H9 (cell line): ENCODE measurements at regions not wholly inside any gene's neighbourhood (a gene's known extent, or its start where the extent isn't known, plus 50 kb on each side); places are given as distances from the start of the nearest gene placed in this dataset.

Experiments
- DNase-seq: peaks from one replicate; pipeline ENCODE4 v3.0.0-alpha.2; 2017
- H2AFZ ChIP-seq: one replicate; pipeline ENCODE4 v1.6.1; 2013; ENCODE audit warnings: mild to moderate bottlenecking, low read length, control low read depth, moderate library complexity
- H2AK5ac ChIP-seq: 2 replicates; pipeline ENCODE4 v1.6.1; 2013; ENCODE audit warnings: low read length, control low read depth, mixed read lengths; ENCODE audit not compliant: insufficient read length
- H2BK120ac ChIP-seq: one replicate; pipeline ENCODE4 v1.6.1; 2013; ENCODE audit warnings: low read depth, mild to moderate bottlenecking, low read length, control low read depth, inconsistent platforms; ENCODE audit not compliant: poor library complexity, severe bottlenecking
- H2BK12ac ChIP-seq: 2 replicates; pipeline ENCODE4 v1.6.1; 2013; ENCODE audit warnings: low read length, control low read depth, mixed read lengths, low read depth; ENCODE audit not compliant: insufficient read length
- H2BK15ac ChIP-seq: 2 replicates; pipeline ENCODE4 v1.6.1; 2013; ENCODE audit warnings: low read depth, low read length, control low read depth
- H2BK20ac ChIP-seq: one replicate; pipeline ENCODE4 v1.6.1; 2013; ENCODE audit warnings: low read depth, mild to moderate bottlenecking, low read length, control low read depth, inconsistent platforms; ENCODE audit not compliant: poor library complexity, severe bottlenecking
- H2BK5ac ChIP-seq: 2 replicates; pipeline ENCODE4 v1.6.1; 2013; ENCODE audit warnings: low read length, control low read depth, mixed read lengths; ENCODE audit not compliant: insufficient read length
- H3K14ac ChIP-seq: 2 replicates; pipeline ENCODE4 v1.6.1; 2013; ENCODE audit warnings: low read length, control low read depth; ENCODE audit not compliant: insufficient read depth
- H3K18ac ChIP-seq: 2 replicates; pipeline ENCODE4 v1.6.1; 2013; ENCODE audit warnings: low read depth, mild to moderate bottlenecking, mixed read lengths, low read length, control low read depth; ENCODE audit not compliant: insufficient read length
- H3K23ac ChIP-seq: 2 replicates; pipeline ENCODE4 v1.6.1; 2013; ENCODE audit warnings: low read length, control low read depth, mixed read lengths, low read depth; ENCODE audit not compliant: insufficient read length
- H3K23me2 ChIP-seq: 2 replicates; pipeline ENCODE4 v1.6.1; 2013; ENCODE audit warnings: low read depth, mild to moderate bottlenecking, mixed read lengths, low read length, control low read depth; ENCODE audit not compliant: insufficient read length, poor library complexity, severe bottlenecking
- H3K27ac ChIP-seq: 2 replicates; pipeline ENCODE4 v1.5.1; 2013; ENCODE audit warnings: low read length, control low read depth, mixed read lengths, low read depth; ENCODE audit not compliant: insufficient read length
- H3K27me3 ChIP-seq: 2 replicates; pipeline ENCODE4 v1.6.1; 2013; ENCODE audit warnings: low read length, control low read depth, inconsistent platforms; ENCODE audit not compliant: insufficient read depth
- H3K4ac ChIP-seq: 2 replicates; pipeline ENCODE4 v1.6.1; 2013; ENCODE audit warnings: low read depth, mild to moderate bottlenecking, control low read depth, inconsistent platforms, low read length, moderate library complexity
- H3K4me1 ChIP-seq: 2 replicates; pipeline ENCODE4 v1.6.1; 2013; ENCODE audit warnings: low read length, control low read depth, inconsistent platforms; ENCODE audit not compliant: insufficient read depth
- H3K4me2 ChIP-seq: 2 replicates; pipeline ENCODE4 v1.6.1; 2013; ENCODE audit warnings: low read length, control low read depth, mixed read lengths; ENCODE audit not compliant: insufficient read length, insufficient read depth
- H3K56ac ChIP-seq: 2 replicates; pipeline ENCODE4 v1.6.1; 2013; ENCODE audit warnings: low read depth, mild to moderate bottlenecking, mixed read lengths, low read length, control low read depth; ENCODE audit not compliant: insufficient read length
- H3K79me1 ChIP-seq: 2 replicates; pipeline ENCODE4 v1.6.1; 2013; ENCODE audit warnings: low read depth, mild to moderate bottlenecking, moderate library complexity, low read length, control low read depth, inconsistent platforms; ENCODE audit not compliant: insufficient read depth, poor library complexity, severe bottlenecking
- H3K79me2 ChIP-seq: 2 replicates; pipeline ENCODE4 v1.6.1; 2013; ENCODE audit warnings: low read length, control low read depth, inconsistent platforms; ENCODE audit not compliant: insufficient read depth
- H3K9ac ChIP-seq: 2 replicates; pipeline ENCODE4 v1.6.1; 2013; ENCODE audit warnings: low read length, control low read depth, mixed read lengths; ENCODE audit not compliant: insufficient read length; ENCODE audit errors: extremely low read depth
- H3K9me3 ChIP-seq: one replicate; pipeline ENCODE4 v1.6.1; 2013; ENCODE audit warnings: low read depth, low read length, inconsistent platforms; ENCODE audit not compliant: control insufficient read depth
- H3T11ph ChIP-seq: one replicate; pipeline ENCODE4 v1.6.1; 2013; ENCODE audit warnings: mild to moderate bottlenecking, low read length, control low read depth, inconsistent platforms
- H4K20me1 ChIP-seq: one replicate; pipeline ENCODE4 v1.6.1; 2013; ENCODE audit not compliant: control insufficient read depth, insufficient read length, insufficient read depth
- H4K5ac ChIP-seq: 2 replicates; pipeline ENCODE4 v1.6.1; 2013; ENCODE audit warnings: low read depth, mild to moderate bottlenecking, mixed read lengths, low read length, control low read depth; ENCODE audit not compliant: insufficient read length
- H4K8ac ChIP-seq: replicated peaks from 2 replicates; pipeline ENCODE4 v1.6.1; 2013; ENCODE audit warnings: low read length, control low read depth, mixed read lengths, low read depth; ENCODE audit not compliant: insufficient read length
- H4K91ac ChIP-seq: 2 replicates; pipeline ENCODE4 v1.6.1; 2013; ENCODE audit warnings: low read depth, mild to moderate bottlenecking, moderate library complexity, mixed read lengths, low read length, control low read depth; ENCODE audit not compliant: insufficient read length
- H3K27ac Mint-ChIP-seq, 3 experiments: 2 replicates in 2 of 3; 3 replicates in 1 of 3; pipeline ENCODE4 v1.8.0; 2020 to 2021; ENCODE audit warnings: mixed read lengths in 3 of 3, mild to moderate bottlenecking in 1 of 3, moderate library complexity in 1 of 3
- H3K27me3 Mint-ChIP-seq: 2 replicates; pipeline ENCODE4 v1.8.0; 2021; ENCODE audit warnings: low read depth, mild to moderate bottlenecking, moderate library complexity, mixed read lengths
- H3K36me3 Mint-ChIP-seq, 3 experiments: 2 replicates in 2 of 3; 3 replicates in 1 of 3; pipeline ENCODE4 v1.8.0; 2020 to 2021; ENCODE audit warnings: low read depth in 3 of 3, mixed read lengths in 3 of 3; ENCODE audit not compliant: insufficient read depth in 1 of 3
- H3K4me1 Mint-ChIP-seq, 2 experiments: 2 replicates each; pipeline ENCODE4 v1.8.0; 2020; ENCODE audit warnings: mixed read lengths in 2 of 2
- H3K4me3 Mint-ChIP-seq, 2 experiments: 2 replicates in 1 of 2; 3 replicates in 1 of 2; pipeline ENCODE4 v1.8.0; 2020 to 2021; ENCODE audit warnings: mild to moderate bottlenecking in 2 of 2, mixed read lengths in 2 of 2, moderate library complexity in 1 of 2
- H3K9me3 Mint-ChIP-seq, 2 experiments: 2 replicates in 1 of 2; 3 replicates in 1 of 2; pipeline ENCODE4 v1.8.0; 2020; ENCODE audit warnings: mild to moderate bottlenecking in 2 of 2, mixed read lengths in 2 of 2, moderate library complexity in 1 of 2
- CTCF ChIP-seq: fragments of 200-600 bp; sonication (generic); conservative IDR thresholded peaks from 3 replicates; pipeline ENCODE4 v1.8.0; 2021; ENCODE audit warnings: antibody characterized with exemption, mild to moderate bottlenecking
- WGBS: extraction: QIAGEN DNeasy Blood & Tissue Kit; methylation state at CpG from one replicate; pipeline ENCODE4 v1.1.7; 2013; ENCODE audit warnings: missing lambda C conversion rate, low lambda C conversion rate, mixed read lengths; ENCODE audit not compliant: insufficient read length; ENCODE audit errors: extremely low coverage; 5-methylcytosine and 5-hydroxymethylcytosine counted together

GRCh38 chr2:23065936-23066335 is 319.0 kb upstream of the KLHL29 start:
- Histone ChIP-seq H4K91ac (no peak overlapping the region), H3K23ac (no peak overlapping the region), H3K23me2 (no peaks in the 10 kb centered on the region), H3K79me1 (no peaks in the 10 kb centered on the region), H3K9me3 (no peaks in the 10 kb centered on the region), H3K27ac (no peak overlapping the region), H3K4me1 (no peaks in the 10 kb centered on the region), H2AFZ (no peak overlapping the region), H4K20me1 (no peaks in the 10 kb centered on the region), H2BK20ac (no peak overlapping the region), H3K14ac (no peak overlapping the region), H3K9ac (no peak overlapping the region), H2BK5ac (no peak overlapping the region), H3K79me2 (no peaks in the 10 kb centered on the region), H2AK5ac (no peak overlapping the region), H3K18ac (no peak overlapping the region), H2BK120ac (no peak overlapping the region), H3T11ph (no peak overlapping the region), H3K27me3 (no peaks in the 10 kb centered on the region), H2BK15ac (no peak overlapping the region), H4K8ac (no peak overlapping the region), H3K4ac (no peak overlapping the region), H3K4me2 (no peak overlapping the region), H3K56ac (no peak overlapping the region), H2BK12ac (no peak overlapping the region), H4K5ac (no peak overlapping the region)
- WGBS = no CpG with 5 or more reads among the region's 8 CpGs
- H3K9me3 Mint-ChIP-seq = no peaks in the 10 kb centered on the region; a peak in 1 of 5 replicates
- H3K36me3 Mint-ChIP-seq = no peaks in the 10 kb centered on the region; a peak in 1 of 7 replicates
- H3K4me1 Mint-ChIP-seq = peaks cover 0 to 3% of the 10 kb centered on the region in 2 experiments; a peak in 2 of 4 replicates
- peaks cover 2% of the 10 kb centered on the region; the same call in 1 of the 2 replicates for H3K27me3 Mint-ChIP-seq
- no peak overlapping the region for H3K27ac Mint-ChIP-seq
- H3K4me3 Mint-ChIP-seq = no peak overlapping the region
- TF ChIP-seq CTCF = no peak
- no peak for DNase-seq
